ENCODE measurements at regions not wholly inside any gene's neighbourhood (a gene's known extent, or its start where the extent isn't known, plus 50 kb on each side); places are given as distances from the start of the nearest gene placed in this dataset.

DNA sequence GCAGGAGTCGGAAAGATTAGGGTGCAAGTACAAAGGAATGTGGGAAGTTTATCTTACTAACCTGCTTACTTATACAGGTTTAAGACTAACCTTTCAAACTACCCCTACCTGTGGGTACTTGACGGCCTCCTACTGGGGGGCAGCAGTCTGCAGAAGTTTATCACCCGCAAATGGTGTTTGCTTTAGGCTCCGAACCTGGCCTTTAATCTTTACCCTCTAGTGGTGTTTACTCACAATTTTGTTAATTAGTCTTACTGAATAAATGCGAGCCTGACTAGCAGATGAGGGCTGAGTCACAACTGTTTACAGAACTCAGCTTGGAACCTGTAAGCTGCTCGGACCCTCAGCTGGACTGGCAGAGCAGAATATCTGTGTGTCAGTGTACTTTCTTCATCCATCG, 204.2 kb upstream of the GPRIN3 start:
- no peak overlapping the region for H3K9ac ChIP-seq (replicated peaks; ENCODE audit: extremely low read depth, insufficient read depth, low read length)
- ChIA-PET CTCF (interaction anchor here (1.1 kb wide), 1 partner anchor 38 kb away, joined by 3 read pairs; no protein-coding TSS in a partner anchor), POLR2A (no interaction called here)
- dilution Hi-C loops (cut with MboI; ENCODE audit: extremely low pct_ligation_motif_present, low sequenced_read_pairs) (no loop called here), intact Hi-C loops (cut with micrococcal nuclease) (no loop called here)
- H3K36me3 ChIP-seq (ENCODE audit: control insufficient read depth in 2 of 2, extremely low read depth in 1 of 2, insufficient read depth in 2 of 2, low read length in 2 of 2), result no peaks in the 10 kb centered on the region
- no peak overlapping the region for H3K4me2 ChIP-seq (ENCODE audit: insufficient read depth, low read length)
- no peaks in the 10 kb centered on the region for H4K20me1 ChIP-seq (replicated peaks; ENCODE audit: control insufficient read depth, extremely low read depth, insufficient read depth, low read length)
- no peaks in the 10 kb centered on the region for H3K9me1 ChIP-seq (replicated peaks; ENCODE audit: control insufficient read depth, extremely low read depth, insufficient read depth, low read length)
- H3K4me3 ChIP-seq (replicated peaks in 1 of 3; ENCODE audit: insufficient read depth in 1 of 3, low read depth in 1 of 3, low read length in 3 of 3), result no peak overlapping the region
- DNase-seq (ENCODE audit: low read depth, low spot score), result no peak
- no TSS peak for BruUV-seq (replicated peaks)
- H3K27ac ChIP-seq (ENCODE audit: insufficient read depth, low read depth, low read length), result no peak overlapping the region
- no peaks in the 10 kb centered on the region for H3K27me3 ChIP-seq (ENCODE audit: control insufficient read depth in 2 of 2, insufficient read depth in 2 of 2, low read length in 2 of 2)
- H3K4me1 ChIP-seq (ENCODE audit: control insufficient read depth, extremely low read depth, insufficient read depth, low read length), result peaks cover 6% of the 10 kb centered on the region
- no peaks in the 10 kb centered on the region for H3K79me2 ChIP-seq (ENCODE audit: control insufficient read depth, insufficient read depth, low read length)
- FAIRE-seq, result no peak
- no peak overlapping the region for H2AFZ ChIP-seq (ENCODE audit: low read depth, low read length)
- H3K9me3 ChIP-seq (replicated peaks; ENCODE audit: control insufficient read depth, insufficient read depth, low read length), result no peaks in the 10 kb centered on the region
- TF ChIP-seq MYC (IDR thresholded peaks at IDR 0.05; ENCODE audit: low read depth, low read length), result no peak
- no peak for TF ChIP-seq POLR2AphosphoS5 (IDR thresholded peaks at IDR 0.05; ENCODE audit: insufficient read depth, low read depth, low read length)
- TF ChIP-seq EZH2 (IDR thresholded peaks at IDR 0.05; ENCODE audit: borderline replicate concordance, low read depth, low read length, severe bottlenecking), result no peak
- TF ChIP-seq, protein P1, sequence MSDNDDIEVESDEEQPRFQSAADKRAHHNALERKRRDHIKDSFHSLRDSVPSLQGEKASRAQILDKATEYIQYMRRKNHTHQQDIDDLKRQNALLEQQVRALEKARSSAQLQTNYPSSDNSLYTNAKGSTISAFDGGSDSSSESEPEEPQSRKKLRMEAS (IDR thresholded peaks at IDR 0.05; ENCODE audit: insufficient read depth, insufficient read length), result no peak
- TF ChIP-seq GATA2 (IDR thresholded peaks at IDR 0.05; ENCODE audit: insufficient read depth, insufficient read length, low read depth, low read length), result no peak
- no peak for TF ChIP-seq FOS (IDR thresholded peaks at IDR 0.05; ENCODE audit: borderline replicate concordance, insufficient read depth, low read length)
- no peak for TF ChIP-seq POLR2A (IDR thresholded peaks at IDR 0.05; ENCODE audit: low read depth, low read length)

DNA sequence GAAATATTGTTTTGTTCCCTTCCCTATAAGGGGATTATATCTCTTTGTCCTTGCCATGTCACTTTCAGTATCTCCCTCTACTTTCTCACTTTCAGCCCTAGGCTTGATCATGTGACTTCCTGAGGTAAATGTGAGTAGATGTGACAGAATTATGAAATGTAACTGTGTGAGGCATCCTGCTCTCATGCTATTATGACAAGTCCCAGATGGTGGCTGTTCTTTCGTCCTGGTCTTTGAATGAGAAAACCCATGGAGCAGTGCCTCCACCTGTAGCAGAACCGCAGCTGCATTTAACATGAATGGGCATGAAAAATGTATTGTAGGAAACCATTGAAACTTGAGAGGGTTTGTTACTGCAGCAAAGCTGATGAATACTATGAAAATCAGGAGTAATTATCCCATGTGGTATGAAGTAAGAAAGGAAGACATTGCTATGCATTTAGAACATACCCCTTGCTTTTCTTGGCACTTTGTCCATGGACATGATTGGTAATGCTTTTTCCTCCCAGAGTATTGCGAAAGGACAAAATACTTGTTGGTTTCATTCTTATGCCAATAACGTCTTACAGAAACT, 202.2 kb upstream of the GPRIN3 start:
- no peak overlapping the region for H3K4me3 ChIP-seq (replicated peaks in 1 of 3; ENCODE audit: insufficient read depth in 1 of 3, low read depth in 1 of 3, low read length in 3 of 3)
- no peak for FAIRE-seq
- ChIA-PET CTCF (no interaction called here), POLR2A (no interaction called here)
- peaks cover 9% of the 10 kb centered on the region for H3K4me1 ChIP-seq (ENCODE audit: control insufficient read depth, extremely low read depth, insufficient read depth, low read length)
- H3K9me3 ChIP-seq (replicated peaks; ENCODE audit: control insufficient read depth, insufficient read depth, low read length), result no peaks in the 10 kb centered on the region
- BruUV-seq (replicated peaks), result no TSS peak
- H3K36me3 ChIP-seq (ENCODE audit: control insufficient read depth in 2 of 2, extremely low read depth in 1 of 2, insufficient read depth in 2 of 2, low read length in 2 of 2), result no peaks in the 10 kb centered on the region
- intact Hi-C loops (cut with micrococcal nuclease), result no loop called here
- H3K4me2 ChIP-seq (ENCODE audit: insufficient read depth, low read length), result no peak overlapping the region
- no peak for DNase-seq (ENCODE audit: low read depth, low spot score)
- H2AFZ ChIP-seq (ENCODE audit: low read depth, low read length), result no peak overlapping the region
- TF ChIP-seq, protein P1 (IDR thresholded peaks at IDR 0.05; ENCODE audit: insufficient read depth, insufficient read length), result no peak
- TF ChIP-seq FOS (IDR thresholded peaks at IDR 0.05; ENCODE audit: borderline replicate concordance, insufficient read depth, low read length) (no peak), JUN (IDR thresholded peaks at IDR 0.05; ENCODE audit: borderline replicate concordance, insufficient read depth, insufficient read length, low read depth) (no peak), POLR2A (IDR thresholded peaks at IDR 0.05; ENCODE audit: low read depth, low read length) (no peak), MYC (IDR thresholded peaks at IDR 0.05; ENCODE audit: low read depth, low read length) (no peak), GATA2 (IDR thresholded peaks at IDR 0.05; ENCODE audit: insufficient read depth, insufficient read length, low read depth, low read length) (no peak), EZH2 (IDR thresholded peaks at IDR 0.05; ENCODE audit: borderline replicate concordance, low read depth, low read length, severe bottlenecking) (no peak), POLR2AphosphoS5 (IDR thresholded peaks at IDR 0.05; ENCODE audit: insufficient read depth, low read depth, low read length) (no peak)
- TF ChIP-seq, protein P2, sequence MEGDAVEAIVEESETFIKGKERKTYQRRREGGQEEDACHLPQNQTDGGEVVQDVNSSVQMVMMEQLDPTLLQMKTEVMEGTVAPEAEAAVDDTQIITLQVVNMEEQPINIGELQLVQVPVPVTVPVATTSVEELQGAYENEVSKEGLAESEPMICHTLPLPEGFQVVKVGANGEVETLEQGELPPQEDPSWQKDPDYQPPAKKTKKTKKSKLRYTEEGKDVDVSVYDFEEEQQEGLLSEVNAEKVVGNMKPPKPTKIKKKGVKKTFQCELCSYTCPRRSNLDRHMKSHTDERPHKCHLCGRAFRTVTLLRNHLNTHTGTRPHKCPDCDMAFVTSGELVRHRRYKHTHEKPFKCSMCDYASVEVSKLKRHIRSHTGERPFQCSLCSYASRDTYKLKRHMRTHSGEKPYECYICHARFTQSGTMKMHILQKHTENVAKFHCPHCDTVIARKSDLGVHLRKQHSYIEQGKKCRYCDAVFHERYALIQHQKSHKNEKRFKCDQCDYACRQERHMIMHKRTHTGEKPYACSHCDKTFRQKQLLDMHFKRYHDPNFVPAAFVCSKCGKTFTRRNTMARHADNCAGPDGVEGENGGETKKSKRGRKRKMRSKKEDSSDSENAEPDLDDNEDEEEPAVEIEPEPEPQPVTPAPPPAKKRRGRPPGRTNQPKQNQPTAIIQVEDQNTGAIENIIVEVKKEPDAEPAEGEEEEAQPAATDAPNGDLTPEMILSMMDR (IDR thresholded peaks at IDR 0.05; ENCODE audit: extremely low read depth in 1 of 2, insufficient read depth in 1 of 2, low read depth in 1 of 2, low read length in 2 of 2), result no peak
- H3K27me3 ChIP-seq (ENCODE audit: control insufficient read depth in 2 of 2, insufficient read depth in 2 of 2, low read length in 2 of 2), result no peaks in the 10 kb centered on the region
- H3K9me1 ChIP-seq (replicated peaks; ENCODE audit: control insufficient read depth, extremely low read depth, insufficient read depth, low read length), result no peaks in the 10 kb centered on the region
- H3K27ac ChIP-seq (ENCODE audit: insufficient read depth, low read depth, low read length), result no peak overlapping the region
- dilution Hi-C loops (cut with MboI; ENCODE audit: extremely low pct_ligation_motif_present, low sequenced_read_pairs), result no loop called here
- H3K79me2 ChIP-seq (ENCODE audit: control insufficient read depth, insufficient read depth, low read length), result no peaks in the 10 kb centered on the region
- no peak overlapping the region for H3K9ac ChIP-seq (replicated peaks; ENCODE audit: extremely low read depth, insufficient read depth, low read length)
- H4K20me1 ChIP-seq (replicated peaks; ENCODE audit: control insufficient read depth, extremely low read depth, insufficient read depth, low read length), result no peaks in the 10 kb centered on the region
